A549 (cell line): ENCODE measurements at regions not wholly inside any gene's neighbourhood (a gene's known extent, or its start where the extent isn't known, plus 50 kb on each side); places are given as distances from the start of the nearest gene placed in this dataset.

Experiments used
- ATAC-seq, 2 experiments: fragments of 200-7000 bp in 1 of 2; fragments of >200 bp in 1 of 2; cut with Nextera tagmentation in 1 of 2; cut with Tn5 transposase in 1 of 2; 3 replicates each; pipeline versions ENCODE4 v1.8.0 to v1.9.1; 2018 to 2020; ENCODE audit warnings: mild to moderate bottlenecking in 1 of 2, moderate library complexity in 1 of 2
- CTCF ChIA-PET: fragments of 300-600 bp; sonication (Branson Sonifier 250); formaldehyde crosslinking; extraction: SDS; loops from one replicate; lab custom pipeline; 2021; ENCODE audit warnings: antibody characterized with exemption, inconsistent platforms; lab: Yijun Ruan, JAX
- POLR2A ChIA-PET: fragments of 350-600 bp; formaldehyde crosslinking; extraction: SDS; loops from one replicate; lab custom pipeline; 2021; ENCODE audit warnings: antibody characterized with exemption, inconsistent platforms; lab: Yijun Ruan, JAX
- DNase-seq, 2 experiments: peaks; one replicate each; pipeline versions ENCODE4 v3.0.0 to v3.0.0-alpha.2; 2011 to 2016; ENCODE audit warnings: low read depth in 1 of 2, low spot score in 1 of 2
- FAIRE-seq: peaks from 2 replicates; lab custom pipeline; 2011; peaks lifted over from hg19 to GRCh38; lab: Jason Lieb, UNC
- H3K27ac ChIP-seq, 2 experiments: fragments of >200 bp; sonication (Bioruptor Twin); formaldehyde crosslinking; 3 replicates each; pipeline ENCODE4 v1.5.1; 2016 to 2017
- H3K4me1 ChIP-seq: fragments of >200 bp; sonication (Bioruptor Twin); formaldehyde crosslinking; 3 replicates; pipeline ENCODE4 v1.6.1; 2016
- H3K4me2 ChIP-seq: fragments of >200 bp; sonication (Bioruptor Twin); formaldehyde crosslinking; 3 replicates; pipeline ENCODE4 v1.6.1; 2016
- H3K4me3 ChIP-seq: fragments of >200 bp; sonication (Bioruptor Twin); formaldehyde crosslinking; 3 replicates; pipeline ENCODE4 v1.5.1; 2016
- H3K9me3 ChIP-seq: fragments of >200 bp; sonication (Bioruptor Twin); formaldehyde crosslinking; 3 replicates; pipeline ENCODE4 v1.6.1; 2016
- CBX2 ChIP-seq: fragments of 200-600 bp; sonication (generic); IDR thresholded peaks from 2 replicates; pipeline ENCODE4 v1.6.1; 2016; ENCODE audit warnings: low read depth, mild to moderate bottlenecking, borderline replicate concordance
- CHD4 ChIP-seq: fragments of 200-600 bp; sonication (generic); IDR thresholded peaks from 2 replicates; pipeline ENCODE4 v1.6.1; 2016; ENCODE audit warnings: antibody characterized with exemption, mild to moderate bottlenecking, borderline replicate concordance
- EHMT2 ChIP-seq: fragments of 200-600 bp; sonication (generic); IDR thresholded peaks from 2 replicates; pipeline ENCODE4 v1.6.1; 2016; ENCODE audit warnings: antibody characterized with exemption, low read depth, mild to moderate bottlenecking, moderate library complexity
- ELK1 ChIP-seq: fragments of 150-350 bp; IDR thresholded peaks from 2 replicates; pipeline ENCODE4 v1.6.1; 2014; ENCODE audit warnings: low read depth, mild to moderate bottlenecking, low read length
- EP300 ChIP-seq, 2 experiments: fragments of >200 bp; sonication (Bioruptor Twin); formaldehyde crosslinking; IDR thresholded peaks; 2 replicates in 1 of 2; 3 replicates in 1 of 2; pipeline ENCODE4 v1.6.1; 2016 to 2017
- FOXS1 ChIP-seq: fragments of 250-450 bp; sonication (Bioruptor Pico); IDR thresholded peaks from 2 replicates; pipeline ENCODE4 v1.5.0; 2020; ENCODE audit warnings: mild to moderate bottlenecking, moderate library complexity
- HMGXB4 ChIP-seq: fragments of 250-450 bp; sonication (Bioruptor Pico); IDR thresholded peaks from 2 replicates; pipeline ENCODE4 v1.5.0; 2021; ENCODE audit warnings: mild to moderate bottlenecking, moderate library complexity, borderline replicate concordance
- HOXB5 ChIP-seq: fragments of 250-450 bp; sonication (Bioruptor Pico); IDR thresholded peaks from 2 replicates; pipeline ENCODE4 v1.5.0; 2020; ENCODE audit warnings: mild to moderate bottlenecking, moderate library complexity
- MAFK ChIP-seq: fragments of 450-650 bp; IDR thresholded peaks from 2 replicates; pipeline ENCODE4 v1.6.1; 2014; ENCODE audit not compliant: partially characterized antibody
- NPAS2 ChIP-seq: fragments of 250-450 bp; sonication (Bioruptor Pico); IDR thresholded peaks from 2 replicates; pipeline ENCODE4 v1.8.0; 2022; ENCODE audit warnings: mild to moderate bottlenecking, moderate library complexity, borderline replicate concordance
- NR3C1 ChIP-seq: fragments of >200 bp; sonication (Bioruptor Twin); formaldehyde crosslinking; IDR thresholded peaks from 3 replicates; pipeline ENCODE4 v1.6.1; 2017
- POLR2AphosphoS2 ChIP-seq: conservative IDR thresholded peaks from 2 replicates; pipeline ENCODE4 v1.6.1; 2012; ENCODE audit warnings: low read length, improper control_type of control experiment, inconsistent platforms
- RAD21 ChIP-seq, 2 experiments: fragments of >200 bp in 1 of 2; sonication (Bioruptor Twin) in 1 of 2; formaldehyde crosslinking in 1 of 2; IDR thresholded peaks in 1 of 2; conservative IDR thresholded peaks in 1 of 2; 2 replicates in 1 of 2; 3 replicates in 1 of 2; pipeline ENCODE4 v1.6.1; 2012 to 2018; ENCODE audit warnings: inconsistent platforms in 1 of 2
- REST ChIP-seq: fragments of 200-600 bp; sonication (generic); IDR thresholded peaks from 2 replicates; pipeline ENCODE4 v1.6.1; 2016; ENCODE audit warnings: antibody characterized with exemption, mild to moderate bottlenecking, moderate library complexity
- ZFP36 ChIP-seq: fragments of 450-650 bp; IDR thresholded peaks from 2 replicates; pipeline ENCODE4 v1.6.1; 2014; ENCODE audit warnings: borderline replicate concordance; ENCODE audit not compliant: partially characterized antibody
- WGBS: methylation state at CpG from one replicate; pipeline ENCODE4 v1.1.6; 2017; ENCODE audit errors: missing lambda C conversion rate; 5-methylcytosine and 5-hydroxymethylcytosine counted together

GRCh38 chr1:82755671-82756070, 954.9 kb downstream of the ADGRL2 start:
- no peaks in the 10 kb centered on the region for H3K9me3 ChIP-seq
- H3K4me2 ChIP-seq, result no peak overlapping the region
- POLR2A ChIA-PET, result no interaction called here
- no peak for FAIRE-seq
- H3K27ac ChIP-seq, result no peak overlapping the region
- DNase-seq, result no peak
- WGBS, result 4% methylated on average over 4 of the region's 4 CpGs
- no peak for TF ChIP-seq REST
- TF ChIP-seq NR3C1, result no peak
- no peak for TF ChIP-seq POLR2AphosphoS2
- no peak for TF ChIP-seq ZFP36
- no peak for TF ChIP-seq ELK1
- TF ChIP-seq HMGXB4, result no peak
- TF ChIP-seq FOXS1 (CRISPR knock-in tag), result no peak
- CTCF ChIA-PET, result no interaction called here
- no peaks in the 10 kb centered on the region for H3K4me1 ChIP-seq
- no peak overlapping the region for H3K4me3 ChIP-seq
- ATAC-seq, result no peak

- DNase-seq, result no peak
- 23% methylated on average over 3 of the region's 3 CpGs for WGBS
- no peak overlapping the region for H3K4me2 ChIP-seq
- ChIA-PET CTCF (no interaction called here), POLR2A (no interaction called here)
- no peak overlapping the region for H3K27ac ChIP-seq
- H3K4me3 ChIP-seq, result no peak overlapping the region
- H3K4me1 ChIP-seq, result no peaks in the 10 kb centered on the region
- TF ChIP-seq ELK1, result no peak
- TF ChIP-seq REST, result no peak
- TF ChIP-seq CHD4, result no peak
- TF ChIP-seq HMGXB4, result no peak
- TF ChIP-seq EHMT2, result no peak
- TF ChIP-seq MAFK, result no peak
- no peak for TF ChIP-seq NPAS2
- no peak for TF ChIP-seq HOXB5
- TF ChIP-seq EP300 (IDR thresholded peaks at IDR 0.05), result no peak
- TF ChIP-seq RAD21 (conservative IDR thresholded peaks at IDR 0.05 in 1 of 2, IDR thresholded peaks at IDR 0.05 in 1 of 2), result no peak
- no peak for TF ChIP-seq CBX2
- TF ChIP-seq, all 56 proteins: peak for 0
- ATAC-seq (no peak), FAIRE-seq (no peak)
- H3K9me3 ChIP-seq, result no peaks in the 10 kb centered on the region
These were observed 954.5 kb downstream of the ADGRL2 start for GRCh38 chr1:82755191-82755590.
